H1 (cell line): ENCODE measurements at regions not wholly inside any gene's neighbourhood (a gene's known extent, or its start where the extent isn't known, plus 50 kb on each side); places are given as distances from the start of the nearest gene placed in this dataset.

Source experiments
- EZH2 ChIP-seq: fragments of 200-600 bp; sonication (generic); IDR thresholded peaks from 2 replicates; pipeline ENCODE4 v1.7.1; 2012; ENCODE audit warnings: low read depth, mild to moderate bottlenecking, moderate library complexity, low read length, inconsistent platforms; ENCODE audit not compliant: severe bottlenecking
- TAF1 ChIP-seq: IDR thresholded peaks from 2 replicates; pipeline ENCODE4 v1.6.1; 2011; ENCODE audit warnings: mild to moderate bottlenecking, low read depth, low read length
- TAF7 ChIP-seq: optimal IDR thresholded peaks from 2 replicates; pipeline ENCODE3; 2011; ENCODE audit warnings: low read depth, mild to moderate bottlenecking, inconsistent platforms, low read length, moderate library complexity, borderline replicate concordance
- TF ChIP-seq, protein P1 (sequence below), 3 experiments: IDR thresholded peaks; 1 replicate in 2 of 3; 2 replicates in 1 of 3; pipeline versions ENCODE4 v1.5.1 to v1.6.1; 2011; ENCODE audit warnings: low read length in 3 of 3, mild to moderate bottlenecking in 3 of 3, inconsistent platforms in 2 of 3, low read depth in 1 of 3, moderate library complexity in 1 of 3; ENCODE audit not compliant: insufficient read depth in 1 of 3; ENCODE audit errors: control extremely low read depth in 1 of 3
- TF ChIP-seq, protein P2 (sequence below): IDR thresholded peaks from 2 replicates; pipeline ENCODE4 v1.6.1; 2012; ENCODE audit warnings: low read length, inconsistent platforms
- TF ChIP-seq, protein P3 (sequence below): IDR thresholded peaks from 2 replicates; pipeline ENCODE4 v1.6.1; 2011; ENCODE audit warnings: low read depth, mild to moderate bottlenecking, low read length; ENCODE audit not compliant: insufficient read depth
- TF ChIP-seq, protein P4 (sequence below): IDR thresholded peaks from 2 replicates; pipeline ENCODE4 v1.6.1; 2012; ENCODE audit warnings: inconsistent platforms

DNA sequence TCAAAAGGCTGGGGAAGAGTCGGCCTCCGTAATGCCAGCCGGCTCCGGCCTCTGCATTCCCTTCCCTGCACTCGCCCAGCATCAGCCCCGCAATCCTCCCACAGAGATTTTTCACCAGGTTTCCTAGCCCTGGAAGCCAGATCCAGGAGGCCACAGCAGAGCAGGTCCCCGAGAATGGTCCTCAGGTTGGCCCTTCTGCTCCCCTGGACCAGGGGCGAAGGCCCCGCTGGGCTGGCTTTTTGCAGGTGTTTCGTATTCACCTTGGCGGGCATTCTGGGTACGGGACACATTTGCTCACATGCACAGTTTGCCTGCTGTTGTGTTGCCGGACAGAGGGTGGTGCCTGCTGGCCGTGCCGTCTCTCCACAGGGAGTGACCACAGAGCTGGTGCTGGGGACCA, 309.5 kb downstream of the NDUFA10 start:
- TF ChIP-seq TAF7 (no peak), TAF1 (no peak), EZH2 (no peak)
- TF ChIP-seq, protein P1, sequence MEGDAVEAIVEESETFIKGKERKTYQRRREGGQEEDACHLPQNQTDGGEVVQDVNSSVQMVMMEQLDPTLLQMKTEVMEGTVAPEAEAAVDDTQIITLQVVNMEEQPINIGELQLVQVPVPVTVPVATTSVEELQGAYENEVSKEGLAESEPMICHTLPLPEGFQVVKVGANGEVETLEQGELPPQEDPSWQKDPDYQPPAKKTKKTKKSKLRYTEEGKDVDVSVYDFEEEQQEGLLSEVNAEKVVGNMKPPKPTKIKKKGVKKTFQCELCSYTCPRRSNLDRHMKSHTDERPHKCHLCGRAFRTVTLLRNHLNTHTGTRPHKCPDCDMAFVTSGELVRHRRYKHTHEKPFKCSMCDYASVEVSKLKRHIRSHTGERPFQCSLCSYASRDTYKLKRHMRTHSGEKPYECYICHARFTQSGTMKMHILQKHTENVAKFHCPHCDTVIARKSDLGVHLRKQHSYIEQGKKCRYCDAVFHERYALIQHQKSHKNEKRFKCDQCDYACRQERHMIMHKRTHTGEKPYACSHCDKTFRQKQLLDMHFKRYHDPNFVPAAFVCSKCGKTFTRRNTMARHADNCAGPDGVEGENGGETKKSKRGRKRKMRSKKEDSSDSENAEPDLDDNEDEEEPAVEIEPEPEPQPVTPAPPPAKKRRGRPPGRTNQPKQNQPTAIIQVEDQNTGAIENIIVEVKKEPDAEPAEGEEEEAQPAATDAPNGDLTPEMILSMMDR (IDR thresholded peaks at IDR 0.05; ENCODE audit: control extremely low read depth in 1 of 3, insufficient read depth in 1 of 3, low read depth in 1 of 3, low read length in 3 of 3) = no peak
- TF ChIP-seq, protein P2, sequence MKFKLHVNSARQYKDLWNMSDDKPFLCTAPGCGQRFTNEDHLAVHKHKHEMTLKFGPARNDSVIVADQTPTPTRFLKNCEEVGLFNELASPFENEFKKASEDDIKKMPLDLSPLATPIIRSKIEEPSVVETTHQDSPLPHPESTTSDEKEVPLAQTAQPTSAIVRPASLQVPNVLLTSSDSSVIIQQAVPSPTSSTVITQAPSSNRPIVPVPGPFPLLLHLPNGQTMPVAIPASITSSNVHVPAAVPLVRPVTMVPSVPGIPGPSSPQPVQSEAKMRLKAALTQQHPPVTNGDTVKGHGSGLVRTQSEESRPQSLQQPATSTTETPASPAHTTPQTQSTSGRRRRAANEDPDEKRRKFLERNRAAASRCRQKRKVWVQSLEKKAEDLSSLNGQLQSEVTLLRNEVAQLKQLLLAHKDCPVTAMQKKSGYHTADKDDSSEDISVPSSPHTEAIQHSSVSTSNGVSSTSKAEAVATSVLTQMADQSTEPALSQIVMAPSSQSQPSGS = no peak
- TF ChIP-seq, protein P3, sequence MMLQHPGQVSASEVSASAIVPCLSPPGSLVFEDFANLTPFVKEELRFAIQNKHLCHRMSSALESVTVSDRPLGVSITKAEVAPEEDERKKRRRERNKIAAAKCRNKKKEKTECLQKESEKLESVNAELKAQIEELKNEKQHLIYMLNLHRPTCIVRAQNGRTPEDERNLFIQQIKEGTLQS = no peak
- TF ChIP-seq, protein P4, sequence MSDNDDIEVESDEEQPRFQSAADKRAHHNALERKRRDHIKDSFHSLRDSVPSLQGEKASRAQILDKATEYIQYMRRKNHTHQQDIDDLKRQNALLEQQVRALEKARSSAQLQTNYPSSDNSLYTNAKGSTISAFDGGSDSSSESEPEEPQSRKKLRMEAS = no peak
